HEK293 (cell line): ENCODE measurements at regions not wholly inside any gene's neighbourhood (a gene's known extent, or its start where the extent isn't known, plus 50 kb on each side); places are given as distances from the start of the nearest gene placed in this dataset.

ENCODE experiments used
- CTCF ChIP-seq: fragments of 450-650 bp; formaldehyde crosslinking; IDR thresholded peaks from 2 replicates; pipeline ENCODE4 v1.5.1; 2016; ENCODE audit warnings: missing biosample characterization, missing genetic modification characterization
- KLF9 ChIP-seq: fragments of 450-650 bp; formaldehyde crosslinking; IDR thresholded peaks from 2 replicates; pipeline ENCODE4 v1.5.1; 2016; ENCODE audit warnings: missing biosample characterization, missing genetic modification characterization, low read depth
- REPIN1 ChIP-seq: fragments of 450-650 bp; formaldehyde crosslinking; IDR thresholded peaks from 2 replicates; pipeline ENCODE4 v1.5.1; 2017; ENCODE audit warnings: missing biosample characterization, missing genetic modification characterization, low read depth

- TF ChIP-seq REPIN1 (no peak), CTCF (tag by site-specific recombination) (no peak), KLF9 (no peak)
These were observed 128.0 kb downstream of the ATP23 start for GRCh38 chr12:58069268-58069963.
